HEK293 (cell line): ENCODE measurements at regions not wholly inside any gene's neighbourhood (a gene's known extent, or its start where the extent isn't known, plus 50 kb on each side); places are given as distances from the start of the nearest gene placed in this dataset.

Experiments used
- BCL11A ChIP-seq: fragments of 450-650 bp; formaldehyde crosslinking; IDR thresholded peaks from 2 replicates; pipeline ENCODE4 v1.5.1; 2016; ENCODE audit warnings: low read depth, missing biosample characterization, missing genetic modification characterization
- GLI4 ChIP-seq: fragments of 450-650 bp; formaldehyde crosslinking; IDR thresholded peaks from 2 replicates; pipeline ENCODE4 v1.5.1; 2016; ENCODE audit warnings: missing biosample characterization, missing genetic modification characterization
- KLF17 ChIP-seq: fragments of 450-650 bp; formaldehyde crosslinking; IDR thresholded peaks from 2 replicates; pipeline ENCODE4 v1.5.1; 2016; ENCODE audit warnings: missing biosample characterization, missing genetic modification characterization
- MEIS1 ChIP-seq: sonication (generic); formaldehyde crosslinking; IDR thresholded peaks from 2 replicates; pipeline ENCODE4 v1.8.1; 2022; ENCODE audit warnings: missing genetic modification reagents, mild to moderate bottlenecking, borderline replicate concordance
- OSR2 ChIP-seq: fragments of 450-650 bp; formaldehyde crosslinking; IDR thresholded peaks from 2 replicates; pipeline ENCODE4 v1.5.1; 2016; ENCODE audit warnings: missing biosample characterization, missing genetic modification characterization
- SALL2 ChIP-seq: fragments of 450-650 bp; formaldehyde crosslinking; IDR thresholded peaks from 2 replicates; pipeline ENCODE4 v1.5.0; 2017; ENCODE audit warnings: missing biosample characterization, mild to moderate bottlenecking, missing genetic modification characterization, borderline replicate concordance
- SP2 ChIP-seq: fragments of 450-650 bp; formaldehyde crosslinking; IDR thresholded peaks from 2 replicates; pipeline ENCODE4 v1.5.1; 2016; ENCODE audit warnings: missing biosample characterization, missing genetic modification characterization
- WT1 ChIP-seq: fragments of 450-650 bp; formaldehyde crosslinking; IDR thresholded peaks from 2 replicates; pipeline ENCODE4 v1.5.1; 2016; ENCODE audit warnings: missing biosample characterization, missing genetic modification characterization
- YY1 ChIP-seq: fragments of 450-650 bp; formaldehyde crosslinking; IDR thresholded peaks from 2 replicates; pipeline ENCODE4 v1.5.1; 2018; ENCODE audit warnings: missing biosample characterization, missing genetic modification characterization
- ZEB2 ChIP-seq: fragments of 450-650 bp; formaldehyde crosslinking; IDR thresholded peaks from 2 replicates; pipeline ENCODE4 v1.5.1; 2016; ENCODE audit warnings: missing biosample characterization, missing genetic modification characterization
- ZNF138 ChIP-seq: fragments of 450-650 bp; formaldehyde crosslinking; IDR thresholded peaks from 2 replicates; pipeline ENCODE4 v1.5.1; 2016; ENCODE audit warnings: missing biosample characterization, missing genetic modification characterization, borderline replicate concordance
- ZNF311 ChIP-seq: fragments of 450-650 bp; formaldehyde crosslinking; IDR thresholded peaks from 2 replicates; pipeline ENCODE4 v1.5.1; 2017; ENCODE audit warnings: missing biosample characterization, missing genetic modification characterization, borderline replicate concordance
- ZNF341 ChIP-seq: fragments of 450-650 bp; formaldehyde crosslinking; IDR thresholded peaks from 2 replicates; pipeline ENCODE4; 2016; ENCODE audit warnings: low read depth, missing biosample characterization, missing genetic modification characterization
- ZNF416 ChIP-seq: fragments of 450-650 bp; formaldehyde crosslinking; IDR thresholded peaks from 2 replicates; pipeline ENCODE4 v1.5.1; 2016; ENCODE audit warnings: missing biosample characterization, missing genetic modification characterization
- ZNF426 ChIP-seq: fragments of 450-650 bp; formaldehyde crosslinking; IDR thresholded peaks from 2 replicates; pipeline ENCODE4 v1.5.1; 2017; ENCODE audit warnings: missing biosample characterization, missing genetic modification characterization, mild to moderate bottlenecking, inconsistent platforms, moderate library complexity
- ZNF48 ChIP-seq: fragments of 450-650 bp; formaldehyde crosslinking; IDR thresholded peaks from 2 replicates; pipeline ENCODE4 v1.5.1; 2016; ENCODE audit warnings: missing biosample characterization, missing genetic modification characterization
- ZNF488 ChIP-seq: fragments of 450-650 bp; formaldehyde crosslinking; IDR thresholded peaks from 2 replicates; pipeline ENCODE4 v1.5.1; 2016; ENCODE audit warnings: missing biosample characterization, missing genetic modification characterization
- ZNF623 ChIP-seq: fragments of 450-650 bp; formaldehyde crosslinking; IDR thresholded peaks from 2 replicates; pipeline ENCODE4 v1.5.1; 2016; ENCODE audit warnings: missing biosample characterization, missing genetic modification characterization
- ZNF692 ChIP-seq: fragments of 450-650 bp; formaldehyde crosslinking; IDR thresholded peaks from 2 replicates; pipeline ENCODE4 v1.5.1; 2016; ENCODE audit warnings: missing biosample characterization, missing genetic modification characterization
- ZNF76 ChIP-seq: fragments of 450-650 bp; formaldehyde crosslinking; IDR thresholded peaks from 2 replicates; pipeline ENCODE4; 2016; ENCODE audit warnings: low read depth, missing biosample characterization, missing genetic modification characterization, borderline replicate concordance
- ZNF792 ChIP-seq: fragments of 450-650 bp; formaldehyde crosslinking; IDR thresholded peaks from 2 replicates; pipeline ENCODE4 v1.5.1; 2016; ENCODE audit warnings: missing biosample characterization, missing genetic modification characterization
- ZSCAN4 ChIP-seq: fragments of 450-650 bp; formaldehyde crosslinking; IDR thresholded peaks from 2 replicates; pipeline ENCODE4 v1.5.1; 2017; ENCODE audit warnings: missing biosample characterization, missing genetic modification characterization
- TF ChIP-seq, protein P1 (sequence below): fragments of 450-650 bp; formaldehyde crosslinking; IDR thresholded peaks from 2 replicates; pipeline ENCODE4 v1.5.1; 2016; ENCODE audit warnings: missing biosample characterization, missing genetic modification characterization
- TF ChIP-seq, protein P2 (sequence below): sonication (generic); formaldehyde crosslinking; IDR thresholded peaks from 2 replicates; pipeline ENCODE4 v1.8.1; 2022; ENCODE audit warnings: mild to moderate bottlenecking, moderate library complexity, missing genetic modification reagents
- TF ChIP-seq, protein P3 (sequence below): fragments of 450-650 bp; formaldehyde crosslinking; IDR thresholded peaks from 2 replicates; pipeline ENCODE4 v1.5.1; 2016; ENCODE audit warnings: missing biosample characterization, missing genetic modification characterization
- TF ChIP-seq, protein P4 (sequence below): fragments of 450-650 bp; IDR thresholded peaks from 2 replicates; pipeline ENCODE4 v1.5.1; 2018; ENCODE audit warnings: missing biosample characterization, mild to moderate bottlenecking, missing genetic modification characterization

DNA sequence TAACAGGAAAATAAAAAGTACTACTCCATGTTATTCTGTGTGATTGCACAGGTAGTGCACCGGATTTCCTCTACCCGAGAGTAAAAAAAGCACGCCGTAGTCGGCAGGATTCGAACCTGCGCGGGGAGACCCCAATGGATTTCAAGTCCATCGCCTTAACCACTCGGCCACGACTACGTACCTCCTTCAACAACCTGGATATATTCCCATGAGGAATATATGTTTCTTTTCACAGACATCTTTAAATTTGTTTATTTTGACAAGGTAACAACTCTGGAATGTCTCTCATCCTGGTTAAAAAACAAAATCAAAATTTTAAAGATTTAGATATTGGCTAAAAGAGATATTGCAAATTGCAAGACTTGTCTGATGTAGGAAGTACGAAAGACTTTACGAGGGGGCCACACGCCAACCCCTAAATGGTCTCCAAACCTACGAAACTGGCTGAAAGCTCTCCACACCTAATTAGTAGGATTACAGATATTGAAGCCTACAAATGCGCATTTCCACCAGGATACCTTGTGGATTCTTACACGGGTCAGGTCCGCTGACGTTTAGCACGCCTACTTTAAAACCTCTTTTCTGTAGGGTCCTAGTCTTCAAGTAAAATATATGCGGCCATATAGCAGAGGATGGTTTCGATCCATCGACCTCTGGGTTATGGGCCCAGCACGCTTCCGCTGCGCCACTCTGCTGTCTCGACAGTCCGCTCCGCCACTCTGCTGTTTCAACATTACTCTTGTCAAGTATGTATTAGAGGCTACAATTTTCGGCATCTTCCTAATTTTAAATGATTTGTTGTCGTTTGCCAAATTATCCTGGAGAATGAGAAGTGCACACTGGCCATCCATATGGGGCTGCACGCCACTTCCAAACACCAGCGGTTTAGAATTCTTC lies 52.2 kb upstream of the BTN3A2 start (continued):
- TF ChIP-seq, protein P1, sequence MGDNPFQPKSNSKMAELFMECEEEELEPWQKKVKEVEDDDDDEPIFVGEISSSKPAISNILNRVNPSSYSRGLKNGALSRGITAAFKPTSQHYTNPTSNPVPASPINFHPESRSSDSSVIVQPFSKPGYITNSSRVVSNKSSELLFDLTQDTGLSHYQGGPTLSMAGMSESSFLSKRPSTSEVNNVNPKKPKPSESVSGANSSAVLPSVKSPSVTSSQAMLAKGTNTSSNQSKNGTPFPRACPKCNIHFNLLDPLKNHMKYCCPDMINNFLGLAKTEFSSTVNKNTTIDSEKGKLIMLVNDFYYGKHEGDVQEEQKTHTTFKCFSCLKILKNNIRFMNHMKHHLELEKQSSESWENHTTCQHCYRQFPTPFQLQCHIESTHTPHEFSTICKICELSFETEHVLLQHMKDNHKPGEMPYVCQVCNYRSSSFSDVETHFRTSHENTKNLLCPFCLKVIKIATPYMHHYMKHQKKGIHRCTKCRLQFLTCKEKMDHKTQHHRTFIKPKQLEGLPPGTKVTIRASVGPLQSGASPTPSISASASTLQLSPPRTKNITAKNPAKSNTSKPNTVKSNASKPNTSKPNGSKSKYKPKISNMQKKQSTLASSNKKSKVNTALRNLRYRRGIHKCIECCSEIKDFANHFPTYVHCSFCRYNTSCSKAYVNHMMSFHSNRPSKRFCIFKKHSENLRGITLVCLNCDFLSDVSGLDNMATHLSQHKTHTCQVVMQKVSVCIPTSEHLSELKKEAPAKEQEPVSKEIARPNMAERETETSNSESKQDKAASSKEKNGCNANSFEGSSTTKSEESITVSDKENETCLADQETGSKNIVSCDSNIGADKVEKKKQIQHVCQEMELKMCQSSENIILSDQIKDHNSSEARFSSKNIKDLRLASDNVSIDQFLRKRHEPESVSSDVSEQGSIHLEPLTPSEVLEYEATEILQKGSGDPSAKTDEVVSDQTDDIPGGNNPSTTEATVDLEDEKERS (tag by site-specific recombination), result 0 out of 2 replicates have a peak, but pooled peaks have one; percentile 29
- TF ChIP-seq ZNF341, result 0 out of 2 replicates have a peak, but pooled peaks have one; percentile 29
- no peak for TF ChIP-seq SP2
- peak; percentile 35; the same call in 1 of the 2 replicates for TF ChIP-seq ZSCAN4 (tag by site-specific recombination)
- TF ChIP-seq ZNF76 (tag by site-specific recombination), result no peak; the same call in 1 of the 2 replicates
- TF ChIP-seq MEIS1 (CRISPR knock-in tag), result no peak
- TF ChIP-seq ZNF416, result no peak
- TF ChIP-seq BCL11A (tag by site-specific recombination), result peak; percentile 94
- no peak for TF ChIP-seq ZNF488 (tag by site-specific recombination)
- TF ChIP-seq, protein P2, sequence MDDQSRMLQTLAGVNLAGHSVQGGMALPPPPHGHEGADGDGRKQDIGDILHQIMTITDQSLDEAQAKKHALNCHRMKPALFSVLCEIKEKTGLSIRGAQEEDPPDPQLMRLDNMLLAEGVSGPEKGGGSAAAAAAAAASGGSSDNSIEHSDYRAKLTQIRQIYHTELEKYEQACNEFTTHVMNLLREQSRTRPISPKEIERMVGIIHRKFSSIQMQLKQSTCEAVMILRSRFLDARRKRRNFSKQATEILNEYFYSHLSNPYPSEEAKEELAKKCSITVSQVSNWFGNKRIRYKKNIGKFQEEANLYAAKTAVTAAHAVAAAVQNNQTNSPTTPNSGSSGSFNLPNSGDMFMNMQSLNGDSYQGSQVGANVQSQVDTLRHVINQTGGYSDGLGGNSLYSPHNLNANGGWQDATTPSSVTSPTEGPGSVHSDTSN, result 0 out of 2 replicates have a peak, but pooled peaks have one; percentile 37
- no peak for TF ChIP-seq ZNF138
- TF ChIP-seq, protein P3, sequence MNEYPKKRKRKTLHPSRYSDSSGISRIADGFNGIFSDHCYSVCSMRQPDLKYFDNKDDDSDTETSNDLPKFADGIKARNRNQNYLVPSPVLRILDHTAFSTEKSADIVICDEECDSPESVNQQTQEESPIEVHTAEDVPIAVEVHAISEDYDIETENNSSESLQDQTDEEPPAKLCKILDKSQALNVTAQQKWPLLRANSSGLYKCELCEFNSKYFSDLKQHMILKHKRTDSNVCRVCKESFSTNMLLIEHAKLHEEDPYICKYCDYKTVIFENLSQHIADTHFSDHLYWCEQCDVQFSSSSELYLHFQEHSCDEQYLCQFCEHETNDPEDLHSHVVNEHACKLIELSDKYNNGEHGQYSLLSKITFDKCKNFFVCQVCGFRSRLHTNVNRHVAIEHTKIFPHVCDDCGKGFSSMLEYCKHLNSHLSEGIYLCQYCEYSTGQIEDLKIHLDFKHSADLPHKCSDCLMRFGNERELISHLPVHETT, result 0 out of 2 replicates have a peak, but pooled peaks have one; percentile 36
- no peak for TF ChIP-seq ZNF623 (tag by site-specific recombination)
- TF ChIP-seq ZNF426, result no peak
- TF ChIP-seq WT1 (tag by site-specific recombination), result peak; percentile 57
- TF ChIP-seq, protein P4, sequence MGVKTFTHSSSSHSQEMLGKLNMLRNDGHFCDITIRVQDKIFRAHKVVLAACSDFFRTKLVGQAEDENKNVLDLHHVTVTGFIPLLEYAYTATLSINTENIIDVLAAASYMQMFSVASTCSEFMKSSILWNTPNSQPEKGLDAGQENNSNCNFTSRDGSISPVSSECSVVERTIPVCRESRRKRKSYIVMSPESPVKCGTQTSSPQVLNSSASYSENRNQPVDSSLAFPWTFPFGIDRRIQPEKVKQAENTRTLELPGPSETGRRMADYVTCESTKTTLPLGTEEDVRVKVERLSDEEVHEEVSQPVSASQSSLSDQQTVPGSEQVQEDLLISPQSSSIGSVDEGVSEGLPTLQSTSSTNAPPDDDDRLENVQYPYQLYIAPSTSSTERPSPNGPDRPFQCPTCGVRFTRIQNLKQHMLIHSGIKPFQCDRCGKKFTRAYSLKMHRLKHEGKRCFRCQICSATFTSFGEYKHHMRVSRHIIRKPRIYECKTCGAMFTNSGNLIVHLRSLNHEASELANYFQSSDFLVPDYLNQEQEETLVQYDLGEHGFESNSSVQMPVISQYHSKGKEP (tag by site-specific recombination), result peak; percentile 27; the same call in 1 of the 2 replicates
- TF ChIP-seq YY1 (tag by site-specific recombination), result peak; percentile 61; the same call in 1 of the 2 replicates
- TF ChIP-seq ZEB2 (tag by site-specific recombination), result peak; percentile 94
- no peak for TF ChIP-seq SALL2 (tag by site-specific recombination)
- peak; percentile 58; the same call in 1 of the 2 replicates for TF ChIP-seq KLF17 (tag by site-specific recombination)
- no peak for TF ChIP-seq OSR2 (tag by site-specific recombination)
- TF ChIP-seq ZNF311 (tag by site-specific recombination), result no peak
- no peak for TF ChIP-seq ZNF48 (tag by site-specific recombination)
- TF ChIP-seq GLI4 (tag by site-specific recombination), result no peak; the same call in 1 of the 2 replicates
- peak; percentile 91 for TF ChIP-seq ZNF692 (tag by site-specific recombination)
- TF ChIP-seq ZNF792 (tag by site-specific recombination), result peak; percentile 26; the same call in 1 of the 2 replicates
